Suprapubic skin (tissue), 4 donors: ENCODE measurements at regions not wholly inside any gene's neighbourhood (a gene's known extent, or its start where the extent isn't known, plus 50 kb on each side); places are given as distances from the start of the nearest gene placed in this dataset.

Experiments used
- DNase-seq, 2 donors: peaks; one replicate each; pipeline ENCODE4 v3.0.0-alpha.2; 2019; ENCODE audit warnings: low spot score in 2 of 2
- H3K27ac ChIP-seq: fragments of 200-600 bp; sonication (generic); one replicate; pipeline ENCODE4 v1.5.1; 2019
- H3K27me3 ChIP-seq: fragments of 200-600 bp; sonication (generic); one replicate; pipeline ENCODE4 v1.5.1; 2019
- H3K36me3 ChIP-seq: fragments of 200-600 bp; sonication (generic); one replicate; pipeline ENCODE4 v1.5.1; 2019
- H3K4me1 ChIP-seq: fragments of 200-600 bp; sonication (generic); one replicate; pipeline ENCODE4 v1.5.1; 2019
- H3K4me3 ChIP-seq: fragments of 200-600 bp; sonication (generic); one replicate; pipeline ENCODE4 v1.5.1; 2019; ENCODE audit warnings: mild to moderate bottlenecking
- H3K9me3 ChIP-seq: fragments of 200-600 bp; sonication (generic); one replicate; pipeline ENCODE4 v1.5.1; 2019
- CTCF ChIP-seq, 2 donors: fragments of 200-600 bp in 1 of 2; fragments of 450-650 bp in 1 of 2; sonication (generic) in 1 of 2; IDR thresholded peaks; one replicate each; pipeline ENCODE4 v1.5.1; 2016 to 2019; ENCODE audit warnings: antibody characterized with exemption in 2 of 2, mild to moderate bottlenecking in 1 of 2, moderate library complexity in 1 of 2
- EP300 ChIP-seq: sonication (generic); formaldehyde crosslinking; IDR thresholded peaks from one replicate; pipeline ENCODE4 v1.6.1; 2017; ENCODE audit warnings: antibody characterized with exemption
- POLR2A ChIP-seq, 2 donors: fragments of 450-650 bp; IDR thresholded peaks; one replicate each; pipeline ENCODE4 v1.6.1; 2017; ENCODE audit warnings: antibody characterized with exemption in 2 of 2, mild to moderate bottlenecking in 2 of 2, moderate library complexity in 2 of 2
- POLR2AphosphoS5 ChIP-seq, 3 donors: sonication (generic); formaldehyde crosslinking; IDR thresholded peaks; one replicate each; pipeline ENCODE4 v1.6.1; 2017; ENCODE audit warnings: antibody characterized with exemption in 3 of 3
- WGBS: methylation state at CpG from one replicate; pipeline ENCODE4 v1.1.5; 2018; 5-methylcytosine and 5-hydroxymethylcytosine counted together

- no peak overlapping the region for H3K4me3 ChIP-seq
- no peaks in the 10 kb centered on the region for H3K4me1 ChIP-seq
- peak; percentile 35 to 60 for DNase-seq
- 68% methylated on average over 12 of the region's 13 CpGs for WGBS
- H3K27me3 ChIP-seq: peaks cover 50% of the 10 kb centered on the region
- no peak overlapping the region for H3K27ac ChIP-seq
- no peak for TF ChIP-seq EP300
- TF ChIP-seq POLR2AphosphoS5 (IDR thresholded peaks at IDR 0.05): no peak
- no peak for TF ChIP-seq POLR2A (IDR thresholded peaks at IDR 0.05)
- TF ChIP-seq CTCF (IDR thresholded peaks at IDR 0.05): no peak
- no peaks in the 10 kb centered on the region for H3K9me3 ChIP-seq
- H3K36me3 ChIP-seq: no peaks in the 10 kb centered on the region
These were observed 453.2 kb downstream of the PTPRU start for GRCh38 chr1:29689372-29690030.

- Histone ChIP-seq H3K36me3 (no peaks in the 10 kb centered on the region), H3K4me3 (no peak overlapping the region), H3K27ac (no peak overlapping the region), H3K4me1 (no peaks in the 10 kb centered on the region), H3K27me3 (peaks cover 58% of the 10 kb centered on the region), H3K9me3 (no peaks in the 10 kb centered on the region)
- TF ChIP-seq POLR2A (IDR thresholded peaks at IDR 0.05): no peak
- TF ChIP-seq CTCF (IDR thresholded peaks at IDR 0.05): no peak
- no peak for TF ChIP-seq POLR2AphosphoS5 (IDR thresholded peaks at IDR 0.05)
- no peak for TF ChIP-seq EP300
- peak; percentile 27 to 67 for DNase-seq
- WGBS: 41% methylated on average over 11 of the region's 14 CpGs
These were observed 452.4 kb downstream of the PTPRU start for GRCh38 chr1:29688471-29689365.

- no peak overlapping the region for H3K4me3 ChIP-seq
- no peaks in the 10 kb centered on the region for H3K9me3 ChIP-seq
- no peaks in the 10 kb centered on the region for H3K4me1 ChIP-seq
- DNase-seq: peak in 1 of 2 donors; percentile 26
- no peak for TF ChIP-seq POLR2AphosphoS5 (IDR thresholded peaks at IDR 0.05)
- TF ChIP-seq POLR2A (IDR thresholded peaks at IDR 0.05): no peak
- no peak for TF ChIP-seq CTCF (IDR thresholded peaks at IDR 0.05)
- TF ChIP-seq EP300: no peak
- peaks cover 62% of the 10 kb centered on the region for H3K27me3 ChIP-seq
- no peaks in the 10 kb centered on the region for H3K36me3 ChIP-seq
- no peak overlapping the region for H3K27ac ChIP-seq
- 67% methylated on average over 4 of the region's 4 CpGs for WGBS
These were observed 451.4 kb downstream of the PTPRU start for GRCh38 chr1:29687601-29688244.

GRCh38 chr1:29687166-29687565 lies 450.8 kb downstream of the PTPRU start:
- H3K27me3 ChIP-seq: peaks cover 62% of the 10 kb centered on the region
- WGBS: 73% methylated on average over 3 of the region's 3 CpGs
- H3K9me3 ChIP-seq: no peaks in the 10 kb centered on the region

GRCh38 chr1:29686012-29686930 lies 449.9 kb downstream of the PTPRU start:
- 59% methylated on average over 21 of the region's 22 CpGs for WGBS
- Histone ChIP-seq H3K27me3 (peaks cover 64% of the 10 kb centered on the region), H3K27ac (no peak overlapping the region), H3K9me3 (no peaks in the 10 kb centered on the region), H3K4me3 (no peak overlapping the region), H3K36me3 (no peaks in the 10 kb centered on the region), H3K4me1 (no peaks in the 10 kb centered on the region)
- TF ChIP-seq POLR2AphosphoS5 (IDR thresholded peaks at IDR 0.05): no peak
- DNase-seq: peak; percentile 22 to 54

More at GRCh38 chr1:29687166-29687565, 450.8 kb downstream of the PTPRU start:
- Histone ChIP-seq H3K36me3 (no peaks in the 10 kb centered on the region), H3K4me3 (no peak overlapping the region), H3K4me1 (no peaks in the 10 kb centered on the region), H3K27ac (no peak overlapping the region)
- DNase-seq: no peak
- TF ChIP-seq POLR2AphosphoS5 (IDR thresholded peaks at IDR 0.05) (no peak), POLR2A (IDR thresholded peaks at IDR 0.05) (no peak), EP300 (no peak)
